T47D (cell line): ENCODE measurements at regions not wholly inside any gene's neighbourhood (a gene's known extent, or its start where the extent isn't known, plus 50 kb on each side); places are given as distances from the start of the nearest gene placed in this dataset.
A peak's percentile ranks its signal among the peaks of the same experiment; 100 is the strongest.

Source experiments
- DNase-seq, 2 experiments: peaks; one replicate each; pipeline versions ENCODE4 v3.0.0 to v3.0.0-alpha.2; 2011 to 2012; ENCODE audit warnings: low read depth in 1 of 2, low spot score in 1 of 2
- JUND ChIP-seq: IDR thresholded peaks from 2 replicates; pipeline ENCODE4 v1.6.1; 2012; ENCODE audit warnings: low read depth
- in situ Hi-C: cut with HindIII; loops from 2 replicates; pipeline ENCODE4 v1.10.0; 2016; ENCODE audit warnings: low sequenced_read_pairs, low pct_unique_long_range_greater_than_20kb

DNA sequence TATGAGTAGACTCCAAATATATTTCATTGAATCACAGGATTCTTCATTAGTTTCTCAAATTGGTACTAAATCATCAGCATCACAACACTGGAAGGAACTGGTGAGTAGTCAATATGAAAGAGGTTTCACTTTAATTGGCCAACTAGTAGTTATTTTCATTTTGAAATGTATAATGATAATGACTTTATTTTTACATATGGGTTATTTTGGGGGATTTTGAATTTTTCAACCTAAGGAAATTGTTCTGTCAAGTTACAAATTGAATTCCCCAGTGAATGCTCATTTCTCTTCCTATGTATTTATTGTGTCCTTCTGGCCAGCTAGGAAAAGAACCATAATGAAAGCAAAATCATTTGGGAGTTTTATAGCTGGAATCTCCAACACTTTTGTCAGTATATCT is 174.2 kb upstream of the ATP2B1 start:
- TF ChIP-seq JUND, result no peak
- in situ Hi-C loops, result no loop called here

DNA sequence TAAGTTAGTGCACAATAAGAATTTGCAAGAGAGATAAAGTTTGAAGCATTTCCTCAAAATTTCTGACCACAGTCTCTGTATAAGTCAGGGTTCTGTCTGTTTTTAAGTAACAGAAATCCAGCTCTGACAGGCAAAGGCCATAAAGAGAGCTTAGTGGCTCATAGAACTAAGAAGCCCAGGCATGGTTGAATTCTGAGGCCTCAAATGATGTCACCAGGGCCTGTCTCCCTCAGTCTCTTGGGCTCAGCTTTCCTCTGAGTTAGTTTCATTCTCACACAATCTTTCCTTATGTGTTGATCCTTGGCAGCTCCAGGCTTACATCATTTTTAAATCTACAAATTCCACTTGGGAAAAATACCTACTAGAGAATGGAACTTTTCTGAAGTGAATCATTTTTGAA is 173.4 kb upstream of the ATP2B1 start:
- in situ Hi-C loops, result no loop called here
- no peak for TF ChIP-seq JUND
- DNase-seq, result no peak

More for the DNA sequence above, 174.2 kb upstream of the ATP2B1 start:
- DNase-seq, result no peak

DNA sequence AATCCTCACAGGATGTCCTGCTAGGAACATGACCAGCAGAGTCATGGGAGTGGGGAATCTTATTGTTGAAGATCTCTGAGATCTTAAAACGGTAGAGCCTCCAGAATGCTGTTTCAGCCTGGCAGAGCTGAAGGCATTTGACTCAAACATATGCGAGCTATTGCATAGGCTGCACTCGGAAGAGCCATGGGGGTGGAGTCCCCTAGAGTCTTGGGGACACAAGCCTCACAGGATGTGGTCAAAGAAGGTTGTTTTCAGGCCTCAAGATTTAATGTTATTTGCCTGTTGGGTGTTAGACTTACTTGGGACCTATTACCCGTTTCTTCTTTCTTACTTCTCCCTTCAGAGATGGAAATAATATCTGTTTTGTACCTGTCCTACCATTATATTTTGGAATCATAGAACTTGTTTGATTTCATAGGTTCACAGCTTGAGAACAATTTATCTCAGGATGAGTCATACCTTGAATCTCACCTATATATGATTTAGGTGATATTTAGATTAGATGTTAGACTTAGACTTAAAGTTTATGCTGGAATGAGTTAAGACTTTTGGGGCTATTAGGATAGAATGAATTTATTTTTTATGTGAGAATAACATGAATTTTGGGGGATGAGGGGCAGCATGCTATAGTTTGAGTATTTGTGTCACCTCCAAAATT is 172.2 kb upstream of the ATP2B1 start:
- TF ChIP-seq JUND, result no peak
- DNase-seq, result no peak
- in situ Hi-C loops, result no loop called here

DNA sequence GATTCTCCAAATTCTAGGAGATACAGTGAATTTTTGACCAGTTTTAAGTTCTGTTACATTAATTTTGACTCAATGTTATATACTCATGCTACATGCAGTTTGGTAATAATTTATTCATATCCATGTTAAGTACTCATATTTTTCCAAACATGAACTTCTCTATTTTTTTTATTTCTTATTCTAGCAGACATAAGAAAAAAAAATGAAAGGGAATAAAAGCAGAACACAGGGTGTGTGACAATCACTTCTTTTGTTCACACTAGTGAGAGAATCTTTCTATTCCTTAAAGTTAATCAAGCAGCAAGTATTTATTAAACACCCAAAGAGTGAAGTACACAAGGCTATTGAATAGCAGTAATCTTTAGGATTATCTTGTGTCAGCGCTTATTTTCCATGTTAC is 171.1 kb upstream of the ATP2B1 start:
- DNase-seq, result no peak
- in situ Hi-C loops, result no loop called here
- no peak for TF ChIP-seq JUND

DNA sequence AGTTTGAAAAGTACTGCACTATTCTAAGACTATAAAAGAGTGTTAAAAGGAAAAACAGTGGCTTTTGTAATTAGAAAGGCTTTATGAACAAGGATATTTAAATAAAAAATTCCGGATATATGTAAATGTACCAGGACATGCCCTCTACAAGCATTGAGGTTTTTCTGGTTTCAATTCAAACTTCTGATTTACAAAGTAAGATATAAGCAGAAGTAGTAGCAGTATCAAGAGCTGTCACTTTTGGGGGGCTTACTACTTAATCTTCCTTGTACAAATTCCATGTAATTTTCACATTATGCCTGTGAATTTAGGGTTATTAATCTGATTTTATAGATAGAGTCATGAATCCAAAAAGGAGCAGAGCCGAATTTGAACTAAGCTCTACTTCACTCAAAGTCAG is 170.3 kb upstream of the ATP2B1 start:
- DNase-seq, result no peak
- in situ Hi-C loops, result no loop called here
- TF ChIP-seq JUND, result no peak

DNA sequence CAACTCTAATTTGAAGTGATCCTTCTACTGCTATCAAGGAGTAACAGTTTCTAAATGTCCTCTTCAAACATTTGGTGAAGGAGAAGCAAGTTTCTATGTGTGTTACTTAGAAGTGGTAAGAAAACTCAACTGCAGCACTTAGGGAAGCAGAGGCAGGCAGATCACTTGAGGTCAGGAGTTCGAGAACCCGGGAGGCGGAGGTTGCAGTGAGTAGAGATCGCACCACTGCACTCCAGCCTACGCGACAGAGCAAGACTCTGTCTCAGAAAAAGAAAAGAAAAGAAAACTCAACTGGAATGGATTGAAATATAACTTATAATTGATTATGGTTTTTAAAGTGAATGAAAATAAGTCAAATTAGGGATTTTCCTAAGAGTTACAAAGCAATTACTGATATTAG is 169.7 kb upstream of the ATP2B1 start:
- in situ Hi-C loops, result no loop called here
- TF ChIP-seq JUND, result no peak
- DNase-seq, result no peak

DNA sequence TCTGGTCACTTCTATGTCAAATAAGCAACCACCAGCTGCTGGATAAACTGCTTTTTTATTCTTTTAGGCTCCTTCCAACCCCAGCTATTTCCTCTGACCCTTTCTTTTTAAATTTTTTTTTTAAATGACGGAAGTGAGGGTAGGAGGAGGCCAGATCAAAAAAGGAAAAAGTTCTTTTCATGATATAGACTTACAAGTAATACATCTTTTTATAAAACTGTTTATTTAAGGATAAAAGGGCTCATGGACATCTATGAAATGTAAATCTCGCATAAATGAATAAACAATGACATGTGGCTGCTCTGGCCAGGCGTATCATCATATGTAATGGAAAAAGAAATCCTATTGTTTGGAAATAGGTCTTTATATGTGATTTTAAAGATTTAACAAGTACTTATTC is 169.0 kb upstream of the ATP2B1 start:
- no peak for DNase-seq
- in situ Hi-C loops, result no loop called here
- TF ChIP-seq JUND, result no peak

DNA sequence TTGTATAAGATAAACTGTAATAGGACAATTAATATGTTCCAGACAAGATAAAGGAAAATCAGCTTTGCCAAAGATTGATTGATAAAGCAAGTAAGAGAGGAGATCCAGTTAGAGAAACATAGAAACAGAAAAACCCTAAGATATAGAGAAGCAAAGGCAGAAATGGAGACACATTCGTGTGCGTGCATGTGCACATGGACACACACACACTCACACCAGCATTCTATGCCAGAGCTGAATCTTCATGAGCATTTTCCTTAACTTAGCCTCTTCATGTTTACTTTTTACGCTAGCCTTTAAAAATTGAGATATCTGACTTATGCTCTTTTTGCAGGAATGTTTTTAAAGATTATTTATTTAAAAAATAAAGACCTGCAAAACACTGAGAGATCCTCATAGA is 168.5 kb upstream of the ATP2B1 start:
- in situ Hi-C loops, result no loop called here
- DNase-seq, result no peak
- TF ChIP-seq JUND, result no peak

DNA sequence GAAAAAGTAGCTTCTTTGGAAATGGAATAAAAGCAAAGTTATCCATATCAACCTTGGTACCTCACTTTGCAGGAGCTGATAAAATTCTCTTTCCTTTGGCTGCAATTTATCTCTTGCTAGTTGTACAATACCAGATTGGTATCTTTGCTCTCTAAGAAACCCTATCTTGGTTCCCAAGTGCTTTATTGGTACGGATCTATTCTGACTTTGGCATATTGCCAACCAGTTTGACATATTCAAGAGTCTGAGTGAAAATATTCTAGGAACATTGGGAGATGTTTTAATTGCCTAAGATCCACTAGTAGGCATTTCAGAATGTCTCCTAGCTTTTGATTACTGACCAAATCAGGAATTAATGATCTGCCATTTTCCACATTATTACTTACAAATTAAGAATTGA is 167.2 kb upstream of the ATP2B1 start:
- no peak for TF ChIP-seq JUND
- no peak for DNase-seq
- in situ Hi-C loops, result no loop called here

DNA sequence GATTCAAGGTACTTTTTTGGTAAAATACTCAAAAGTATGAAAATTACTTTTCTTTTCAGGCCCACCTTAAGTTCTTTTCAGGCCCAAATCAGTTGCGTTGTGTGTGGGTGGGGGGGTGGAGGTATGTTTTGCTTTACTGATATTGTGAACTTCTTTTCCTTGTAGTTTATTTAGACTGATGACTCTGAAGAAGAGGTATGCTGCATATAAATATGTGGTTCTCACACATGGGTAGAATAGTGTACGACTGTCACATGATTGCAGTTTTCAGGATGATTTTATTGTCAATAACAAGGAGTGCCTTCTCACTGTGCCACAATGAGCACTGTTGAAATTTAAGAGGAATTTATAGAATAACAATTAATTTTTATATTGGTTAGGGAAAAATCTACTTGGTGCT is 166.6 kb upstream of the ATP2B1 start:
- DNase-seq, result no peak
- no peak for TF ChIP-seq JUND
- in situ Hi-C loops, result no loop called here

DNA sequence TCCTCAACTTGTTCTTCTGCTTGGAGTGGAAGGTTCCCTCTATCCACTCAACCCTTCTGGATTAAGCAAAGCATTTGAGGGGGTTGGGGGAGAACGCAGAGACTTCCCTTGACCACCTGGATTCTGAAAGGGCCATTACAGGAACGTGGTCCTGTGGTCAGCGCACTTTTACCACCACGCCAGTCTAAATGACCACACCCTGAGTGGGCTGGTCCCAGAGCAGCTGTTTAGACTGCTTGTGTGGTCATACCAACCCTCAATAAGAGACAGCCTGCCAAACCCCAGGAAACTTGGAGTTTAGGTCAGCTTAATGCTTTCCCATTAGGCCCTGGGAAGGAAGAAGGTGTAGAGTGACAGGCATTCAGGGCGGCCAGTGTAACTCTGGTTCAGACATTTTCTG is 165.5 kb upstream of the ATP2B1 start:
- no peak for TF ChIP-seq JUND
- in situ Hi-C loops, result no loop called here
- DNase-seq, result no peak

DNA sequence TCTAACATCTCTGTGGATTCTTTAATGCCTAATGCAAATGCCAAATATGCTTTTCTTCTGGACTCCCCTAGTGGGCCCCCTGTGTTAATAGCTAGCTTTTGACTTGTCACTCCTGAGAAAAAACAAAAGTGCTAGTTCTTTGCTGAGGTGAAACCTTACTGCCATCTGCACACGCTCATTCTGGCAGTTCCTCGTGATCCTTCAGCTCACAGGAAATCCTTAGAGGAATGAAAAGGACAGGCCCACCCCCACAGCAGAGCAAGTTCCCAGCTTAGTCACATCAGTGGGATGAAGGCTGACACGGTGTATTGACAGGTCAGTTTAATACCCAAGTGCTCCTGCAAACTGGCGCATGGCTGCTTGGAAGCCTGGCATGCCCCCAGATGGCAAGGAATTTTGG is 165.1 kb upstream of the ATP2B1 start:
- in situ Hi-C loops, result no loop called here
- DNase-seq, result peak in 1 of 2 experiments; percentile 20
- TF ChIP-seq JUND, result no peak

DNA sequence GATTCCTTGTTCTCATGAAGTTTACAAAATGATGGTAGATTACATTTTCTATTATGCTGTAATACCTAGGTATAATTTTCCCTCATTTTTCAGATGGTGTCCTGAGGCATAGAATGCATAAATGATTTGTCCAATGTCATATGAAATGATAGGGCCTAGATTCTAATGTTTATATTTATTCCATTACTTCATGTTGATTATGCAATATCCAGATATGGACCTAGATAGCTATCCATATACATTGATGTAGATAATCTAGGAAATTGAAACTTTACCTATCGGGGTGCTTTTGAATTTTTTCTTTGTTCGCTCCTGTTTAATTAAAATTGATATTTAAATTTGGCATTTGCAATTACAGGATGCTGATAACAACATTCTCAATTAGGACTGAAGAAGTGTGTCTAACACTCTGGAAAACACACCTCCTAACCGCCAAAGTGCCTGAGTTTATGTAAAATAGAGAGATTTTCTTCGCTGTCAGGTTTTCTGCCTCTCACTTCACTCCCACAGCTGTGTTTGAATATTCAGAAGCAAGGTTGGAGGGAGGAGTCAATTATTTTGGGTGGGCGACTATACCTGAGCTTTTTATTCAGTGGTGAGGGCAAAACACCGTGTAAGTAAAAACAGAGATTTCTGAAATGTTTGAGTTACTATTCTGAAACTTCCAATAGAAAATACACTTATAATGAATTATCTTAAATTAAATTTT is 164.4 kb upstream of the ATP2B1 start:
- TF ChIP-seq JUND, result no peak
- in situ Hi-C loops, result no loop called here
- no peak for DNase-seq
